ENCODE measurements at regions not wholly inside any gene's neighbourhood (a gene's known extent, or its start where the extent isn't known, plus 50 kb on each side); places are given as distances from the start of the nearest gene placed in this dataset.

DNA sequence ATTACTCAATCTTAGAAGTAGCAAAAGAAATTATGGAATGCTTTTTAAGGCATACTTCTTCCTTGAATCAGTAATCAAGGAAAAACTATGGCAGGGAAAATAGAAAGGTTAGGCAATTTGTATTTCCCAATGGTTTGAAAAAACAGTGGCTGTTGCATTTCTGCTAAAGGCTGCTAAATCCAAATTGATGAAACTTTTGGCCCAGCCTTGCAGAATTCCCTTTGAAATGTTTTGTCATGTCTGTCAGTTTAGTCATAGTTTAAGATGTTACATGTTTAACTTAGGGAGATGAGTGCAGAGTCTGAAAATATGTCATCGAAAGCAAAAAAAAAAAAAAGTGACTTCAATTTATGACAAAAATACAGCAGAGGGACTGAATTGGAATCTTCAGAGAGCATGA lies 878.9 kb upstream of the WWC1 start:
- TF ChIP-seq, protein P1, sequence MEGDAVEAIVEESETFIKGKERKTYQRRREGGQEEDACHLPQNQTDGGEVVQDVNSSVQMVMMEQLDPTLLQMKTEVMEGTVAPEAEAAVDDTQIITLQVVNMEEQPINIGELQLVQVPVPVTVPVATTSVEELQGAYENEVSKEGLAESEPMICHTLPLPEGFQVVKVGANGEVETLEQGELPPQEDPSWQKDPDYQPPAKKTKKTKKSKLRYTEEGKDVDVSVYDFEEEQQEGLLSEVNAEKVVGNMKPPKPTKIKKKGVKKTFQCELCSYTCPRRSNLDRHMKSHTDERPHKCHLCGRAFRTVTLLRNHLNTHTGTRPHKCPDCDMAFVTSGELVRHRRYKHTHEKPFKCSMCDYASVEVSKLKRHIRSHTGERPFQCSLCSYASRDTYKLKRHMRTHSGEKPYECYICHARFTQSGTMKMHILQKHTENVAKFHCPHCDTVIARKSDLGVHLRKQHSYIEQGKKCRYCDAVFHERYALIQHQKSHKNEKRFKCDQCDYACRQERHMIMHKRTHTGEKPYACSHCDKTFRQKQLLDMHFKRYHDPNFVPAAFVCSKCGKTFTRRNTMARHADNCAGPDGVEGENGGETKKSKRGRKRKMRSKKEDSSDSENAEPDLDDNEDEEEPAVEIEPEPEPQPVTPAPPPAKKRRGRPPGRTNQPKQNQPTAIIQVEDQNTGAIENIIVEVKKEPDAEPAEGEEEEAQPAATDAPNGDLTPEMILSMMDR (IDR thresholded peaks at IDR 0.05) = no peak
- TF ChIP-seq ZFX (IDR thresholded peaks at IDR 0.05; ENCODE audit: borderline replicate concordance) = no peak
